Activated CD4-positive, alpha-beta T cell treated with anti-CD3 and anti-CD28 coated beads, Interleukin-2, Interleukin-4, amounts not matched to agents 100 ng/mL and 50 ng/mL, durations not matched to agents 16 hours and 8 hours (primary cell): ENCODE measurements at regions not wholly inside any gene's neighbourhood (a gene's known extent, or its start where the extent isn't known, plus 50 kb on each side); places are given as distances from the start of the nearest gene placed in this dataset.

Experiments used
- DNase-seq: peaks from one replicate; pipeline ENCODE4 v3.0.0-alpha.2; 2020; ENCODE audit warnings: low spot score

GRCh38 chr13:107031716-107032115 is 463.8 kb upstream of the ARGLU1 start:
- no peak for DNase-seq

GRCh38 chr13:107028751-107029150 is 460.8 kb upstream of the ARGLU1 start:
- DNase-seq, result no peak

GRCh38 chr13:107025991-107026390 is 458.1 kb upstream of the ARGLU1 start:
- DNase-seq, result no peak

GRCh38 chr13:107023335-107023734 is 455.4 kb upstream of the ARGLU1 start:
- DNase-seq, result no peak

DNA sequence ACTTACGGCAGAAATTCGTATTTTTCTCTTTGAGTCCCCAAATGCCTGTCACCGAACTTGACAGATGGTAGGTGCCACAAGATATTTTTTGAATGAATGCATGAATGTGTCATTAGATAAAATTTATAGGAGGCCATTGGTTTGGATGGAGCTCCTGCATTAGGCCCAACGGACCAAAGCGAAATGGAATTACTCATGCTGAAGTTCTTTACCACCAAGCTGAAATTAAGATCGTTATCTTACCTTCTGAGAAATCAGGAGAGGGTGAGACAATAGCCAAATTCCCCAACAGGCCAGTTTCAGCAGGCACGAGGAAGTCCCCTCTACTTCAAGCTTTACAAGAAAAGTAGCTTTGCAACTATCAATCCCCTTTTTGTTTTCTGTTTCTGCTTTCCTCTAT is 452.5 kb upstream of the ARGLU1 start:
- DNase-seq, result no peak

GRCh38 chr13:107018285-107018684 is 450.3 kb upstream of the ARGLU1 start:
- DNase-seq, result no peak

DNA sequence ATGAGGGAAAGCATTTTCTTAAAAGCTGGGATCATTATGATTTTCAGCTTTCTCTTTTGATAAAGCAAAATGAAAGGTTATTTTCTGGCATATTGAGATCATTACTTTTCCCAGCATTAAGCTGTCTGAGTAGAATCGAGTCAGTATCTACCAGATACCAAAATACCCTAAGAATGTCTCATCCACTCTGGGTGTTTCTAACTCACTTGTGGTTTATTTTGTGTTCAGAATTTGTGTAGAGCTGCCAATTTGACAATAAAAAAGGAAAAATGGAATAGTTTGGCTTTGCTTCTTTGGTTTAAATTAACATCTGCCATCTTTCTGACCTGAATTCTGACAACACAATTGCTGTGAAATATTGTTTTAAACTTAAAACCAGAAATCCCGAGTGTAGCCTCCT is 438.7 kb upstream of the ARGLU1 start:
- DNase-seq, result no peak

DNA sequence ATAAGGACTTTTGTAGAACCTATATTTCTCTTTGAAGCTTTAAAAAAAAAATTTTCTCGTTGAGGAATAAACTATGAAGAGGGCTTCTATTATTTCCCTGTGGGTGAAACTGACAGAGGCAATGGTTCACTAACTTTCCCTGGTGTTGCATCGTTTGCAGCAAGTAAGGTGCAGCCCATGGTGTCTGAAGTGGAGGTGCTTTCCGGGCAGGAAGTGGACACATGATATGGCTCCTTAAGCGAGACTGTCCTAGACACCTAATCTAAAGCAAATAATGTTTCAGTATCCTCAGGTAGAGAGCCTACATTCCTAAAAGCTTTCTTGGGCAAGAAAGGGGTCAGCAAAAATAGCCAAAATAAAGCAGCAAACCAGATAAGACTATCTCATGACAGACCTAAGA is 437.6 kb upstream of the ARGLU1 start:
- no peak for DNase-seq

DNA sequence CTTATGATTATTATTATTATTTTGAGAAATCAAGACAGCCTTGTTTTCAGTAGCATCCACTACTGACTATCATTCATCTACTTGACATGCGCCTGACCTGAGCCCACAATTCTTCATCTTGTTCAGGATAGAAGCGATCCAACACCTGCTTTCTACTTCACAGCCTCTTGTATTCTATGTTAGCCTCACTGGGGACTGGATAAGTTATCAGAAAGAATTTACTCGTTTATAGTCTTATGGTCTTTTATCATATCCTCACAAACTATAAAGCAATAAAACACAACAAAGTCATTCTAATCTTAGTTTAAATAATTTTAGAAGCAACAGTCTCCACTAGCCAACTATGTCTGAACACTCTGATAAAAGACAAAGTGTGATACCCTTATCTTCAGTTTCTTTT is 436.0 kb upstream of the ARGLU1 start:
- DNase-seq, result no peak

- no peak for DNase-seq
Observed at GRCh38 chr13:106998664-106999063, 430.7 kb upstream of the ARGLU1 start.

DNA sequence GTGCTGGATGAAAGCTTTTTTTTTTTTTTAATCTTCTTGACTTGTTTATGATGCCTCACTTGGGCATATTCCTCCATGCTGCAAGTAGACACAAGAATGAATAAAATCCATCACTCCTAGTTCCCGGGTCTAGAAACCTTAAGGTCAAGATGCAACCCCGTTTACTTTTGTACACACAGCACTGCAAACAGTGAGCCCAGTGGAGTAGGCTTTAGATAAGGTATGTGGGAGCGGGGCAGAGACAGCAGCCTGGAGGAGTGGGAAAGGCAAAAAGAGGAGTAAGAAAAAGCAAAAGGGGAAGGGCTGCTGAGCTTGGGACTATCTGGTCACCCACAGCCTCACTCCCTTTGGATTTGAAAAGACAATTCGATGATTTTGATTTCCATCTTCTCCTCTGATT is 429.8 kb upstream of the ARGLU1 start:
- DNase-seq, result no peak

DNA sequence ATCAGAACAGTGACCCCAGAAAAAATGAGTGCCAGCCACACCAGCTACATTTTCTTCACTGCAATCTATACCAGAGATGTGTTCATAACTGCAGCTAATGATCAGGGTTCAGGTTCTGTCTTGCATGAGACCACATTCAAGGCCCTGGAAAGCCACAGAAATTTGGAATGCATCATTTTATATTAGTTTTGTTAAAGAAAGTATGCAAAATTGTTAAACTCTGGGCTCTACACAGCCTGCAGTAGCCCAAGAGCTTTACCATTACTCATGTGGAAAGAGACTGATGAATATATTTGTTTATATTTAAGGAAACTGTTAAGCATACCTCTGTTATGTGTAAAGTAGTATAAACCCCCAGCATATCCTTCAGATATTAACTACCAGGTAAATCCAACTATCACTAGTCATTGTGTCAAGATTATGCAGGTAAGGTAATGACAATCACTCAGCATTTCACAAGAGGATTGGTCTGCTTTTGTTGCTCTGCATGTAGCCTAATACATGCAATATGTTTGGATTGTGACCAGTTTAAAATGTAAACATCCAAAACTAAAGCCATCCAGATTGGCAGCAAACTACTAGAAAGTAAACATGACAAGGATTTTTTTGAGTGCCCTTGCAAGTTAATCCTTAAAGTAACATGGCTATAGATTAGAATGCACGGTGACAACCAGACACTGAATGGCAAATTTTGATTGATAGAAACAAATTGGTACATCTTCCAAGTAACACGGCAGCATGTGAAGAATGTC is 429.1 kb upstream of the ARGLU1 start:
- no peak for DNase-seq

DNA sequence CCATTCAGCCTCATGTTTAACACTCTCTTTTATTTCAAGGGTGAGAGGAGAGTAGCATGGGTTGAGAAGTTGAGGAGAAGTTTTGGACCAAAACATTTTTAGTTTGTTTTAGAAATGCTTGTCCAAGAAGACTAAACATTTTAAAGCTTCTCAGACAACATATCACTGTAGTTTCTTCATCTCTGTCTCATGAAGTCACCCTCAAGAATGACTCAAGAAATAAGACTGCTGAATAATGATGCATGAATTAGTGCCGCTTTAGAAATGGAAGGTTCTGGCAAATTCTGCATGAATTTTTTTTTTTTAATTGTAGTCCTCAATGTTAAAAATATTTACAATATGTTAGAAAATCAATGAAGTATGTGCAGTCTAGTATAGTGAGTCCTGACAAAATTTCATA is 422.7 kb upstream of the ARGLU1 start:
- DNase-seq, result no peak

DNA sequence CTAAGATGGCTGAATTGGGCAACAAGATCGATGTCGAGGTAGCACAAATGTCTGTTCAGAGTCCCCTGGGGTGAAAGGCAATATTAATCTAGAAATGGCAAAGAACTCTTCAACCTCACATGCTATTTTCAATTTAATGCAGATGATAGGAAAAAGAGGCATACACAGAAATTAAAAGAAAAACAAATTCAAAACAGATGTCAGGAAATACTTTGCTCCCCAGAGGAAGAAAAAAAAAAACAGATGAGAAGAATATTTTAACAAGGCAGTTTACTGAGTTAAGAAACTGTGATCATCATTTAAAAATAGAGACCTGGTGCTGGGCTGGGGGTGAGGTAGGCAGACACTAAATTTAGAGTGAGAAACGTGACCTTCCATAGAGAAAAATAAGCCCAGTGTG is 421.9 kb upstream of the ARGLU1 start:
- no peak for DNase-seq

DNA sequence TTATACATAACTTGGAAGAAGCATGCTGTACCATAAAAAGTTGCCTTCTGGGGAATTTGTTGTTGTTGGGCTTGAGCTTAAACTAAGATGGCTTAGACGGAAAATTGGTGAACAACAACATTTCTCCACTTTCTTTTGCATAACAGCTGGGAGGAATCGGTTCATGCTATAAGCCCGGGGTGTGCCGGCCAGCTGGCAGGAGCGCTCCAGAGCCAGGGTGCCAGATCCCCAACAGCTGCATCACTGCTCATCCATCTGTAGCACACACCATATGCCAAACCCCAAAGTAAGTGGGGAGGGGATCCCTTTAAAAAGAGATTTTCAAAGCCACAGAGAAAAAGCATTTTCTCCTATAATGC is 419.5 kb upstream of the ARGLU1 start:
- DNase-seq, result no peak

GRCh38 chr13:106986687-106987426 is 418.9 kb upstream of the ARGLU1 start:
- DNase-seq, result no peak

DNA sequence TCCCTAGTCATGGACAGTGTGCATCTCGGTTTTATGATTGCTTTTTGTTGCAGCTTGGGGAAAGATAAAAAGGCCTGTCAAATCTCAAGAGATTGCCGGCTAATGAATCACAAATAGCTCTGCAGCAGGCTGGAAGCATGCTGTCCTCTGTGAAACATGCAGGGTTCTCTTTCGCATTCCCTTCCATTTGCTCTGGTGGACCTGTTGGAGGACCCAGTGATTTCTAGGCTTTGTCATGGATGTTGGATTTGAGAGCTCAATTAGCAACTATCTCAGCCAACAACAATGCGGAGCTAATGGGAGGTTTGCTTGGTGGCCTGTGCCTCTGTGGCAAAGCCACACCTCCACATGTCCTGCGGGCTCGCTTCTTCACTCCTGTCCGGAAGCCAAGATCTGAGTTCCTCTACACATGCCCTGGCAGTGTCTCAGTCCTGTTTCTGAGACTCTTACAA is 418.1 kb upstream of the ARGLU1 start:
- DNase-seq, result no peak

GRCh38 chr13:106985481-106985880 is 417.5 kb upstream of the ARGLU1 start:
- no peak for DNase-seq

- no peak for DNase-seq
Observed at GRCh38 chr13:106981051-106981450, 413.1 kb upstream of the ARGLU1 start.

DNA sequence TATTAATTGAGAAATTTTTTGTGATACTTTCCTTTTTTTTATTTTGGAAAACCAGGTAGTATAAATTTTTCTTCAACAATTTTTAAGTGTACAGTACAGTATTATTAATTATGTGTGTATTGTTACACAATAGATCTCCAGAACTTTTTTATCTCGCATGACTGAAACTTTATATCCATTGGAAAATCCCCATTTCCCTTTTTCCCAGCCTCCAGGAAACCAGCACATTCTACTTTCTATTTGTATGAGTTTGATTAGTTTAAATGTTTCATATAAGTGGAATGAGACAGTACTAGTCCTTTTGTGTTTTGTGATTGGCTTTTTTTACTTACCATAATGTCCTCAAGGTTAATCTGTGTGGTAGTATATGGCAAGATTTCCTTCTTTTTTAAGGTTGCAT is 399.5 kb upstream of the ARGLU1 start:
- no peak for DNase-seq

DNA sequence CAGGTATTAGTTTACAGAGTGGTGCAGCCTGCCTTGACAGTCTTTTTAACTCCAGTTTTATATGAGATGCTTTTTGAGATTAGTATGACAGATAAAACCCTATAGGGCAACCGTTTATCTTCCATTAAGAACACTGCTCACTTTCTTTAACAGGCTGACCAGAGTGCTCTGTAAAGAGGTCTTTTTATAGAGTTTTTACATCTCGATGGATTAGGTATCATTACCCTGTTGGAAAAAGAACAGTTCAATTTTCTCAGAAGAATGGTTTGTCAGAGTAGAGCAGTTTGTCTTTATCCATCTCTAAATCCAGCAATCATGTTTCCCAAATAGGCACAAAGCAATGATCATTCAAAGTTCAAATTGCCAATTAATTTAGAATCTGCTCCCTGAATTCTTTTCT is 395.2 kb upstream of the ARGLU1 start:
- no peak for DNase-seq

- DNase-seq, result no peak
Observed at GRCh38 chr13:106961651-106962050, 393.7 kb upstream of the ARGLU1 start.

GRCh38 chr13:106961216-106961615 is 393.3 kb upstream of the ARGLU1 start:
- DNase-seq, result no peak

DNA sequence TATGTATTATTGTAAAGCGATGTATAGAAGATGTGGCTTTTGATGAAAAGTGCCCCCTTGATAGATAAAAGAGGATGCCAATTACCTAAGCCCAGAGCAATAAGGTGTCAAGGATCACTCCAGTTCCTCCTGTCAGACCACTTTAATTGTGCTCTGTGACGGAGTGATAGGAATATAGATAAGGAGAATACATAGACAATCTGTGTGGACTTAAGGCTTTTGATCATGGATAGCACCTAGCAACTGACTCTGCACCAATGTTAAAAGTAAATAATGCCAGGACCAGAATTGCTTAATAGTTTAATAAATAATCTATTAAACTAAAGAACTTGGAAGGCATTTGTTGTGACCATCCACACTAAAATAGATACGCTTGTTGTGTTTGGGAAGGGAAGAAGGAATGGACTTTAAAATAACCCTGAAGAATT is 390.7 kb upstream of the ARGLU1 start:
- DNase-seq, result no peak
